Calu3 (cell line): ENCODE measurements at regions not wholly inside any gene's neighbourhood (a gene's known extent, or its start where the extent isn't known, plus 50 kb on each side); places are given as distances from the start of the nearest gene placed in this dataset.

Source experiments
- BruUV-seq: library from RNA; stranded (reverse); fragments of 400-500 nt; replicated peaks from 2 replicates; lab custom pipeline; 2021; lab: Mats Ljungman, UMichigan
- CTCF ChIA-PET: fragments of 300-600 bp; sonication (Branson Sonifier 250); formaldehyde crosslinking; loops from one replicate; lab custom pipeline; 2022; ENCODE audit warnings: antibody characterized with exemption; lab: Charles Lee
- DNase-seq: peaks from one replicate; pipeline ENCODE4 v3.0.0; 2022
- H3K27ac Mint-ChIP-seq: one replicate; pipeline ENCODE4 v1.8.0; 2022; ENCODE audit warnings: mixed read lengths; ENCODE audit not compliant: unreplicated experiment
- H3K27me3 Mint-ChIP-seq: one replicate; pipeline ENCODE4 v1.8.0; 2022; ENCODE audit warnings: mixed read lengths; ENCODE audit not compliant: unreplicated experiment
- H3K36me3 Mint-ChIP-seq: one replicate; pipeline ENCODE4 v1.8.0; 2022; ENCODE audit warnings: mild to moderate bottlenecking, moderate library complexity, mixed read lengths; ENCODE audit not compliant: insufficient read depth, unreplicated experiment
- H3K4me1 Mint-ChIP-seq: one replicate; pipeline ENCODE4 v1.8.0; 2022; ENCODE audit warnings: mild to moderate bottlenecking, low read depth, mixed read lengths; ENCODE audit not compliant: unreplicated experiment
- H3K4me3 Mint-ChIP-seq: one replicate; pipeline ENCODE4 v1.8.0; 2022; ENCODE audit warnings: mild to moderate bottlenecking, low read depth, moderate library complexity, mixed read lengths; ENCODE audit not compliant: unreplicated experiment
- H3K9me3 Mint-ChIP-seq: one replicate; pipeline ENCODE4 v1.8.0; 2022; ENCODE audit warnings: low read depth, mixed read lengths; ENCODE audit not compliant: unreplicated experiment
- intact Hi-C: fragments of 100-400 bp; cut with micrococcal nuclease; formaldehyde crosslinking; loops from one replicate; pipeline ENCODE4 v1.10.0; 2022; ENCODE audit not compliant: unreplicated experiment
- TF ChIP-seq, protein P1 (sequence below): fragments of 200-600 bp; IDR thresholded peaks from one replicate; pipeline ENCODE4 v1.8.0; 2022; ENCODE audit warnings: antibody characterized with exemption; ENCODE audit not compliant: unreplicated experiment

GRCh38 chr6:93021235-93021915 lies 398.0 kb downstream of the EPHA7 start:
- TF ChIP-seq, protein P1, sequence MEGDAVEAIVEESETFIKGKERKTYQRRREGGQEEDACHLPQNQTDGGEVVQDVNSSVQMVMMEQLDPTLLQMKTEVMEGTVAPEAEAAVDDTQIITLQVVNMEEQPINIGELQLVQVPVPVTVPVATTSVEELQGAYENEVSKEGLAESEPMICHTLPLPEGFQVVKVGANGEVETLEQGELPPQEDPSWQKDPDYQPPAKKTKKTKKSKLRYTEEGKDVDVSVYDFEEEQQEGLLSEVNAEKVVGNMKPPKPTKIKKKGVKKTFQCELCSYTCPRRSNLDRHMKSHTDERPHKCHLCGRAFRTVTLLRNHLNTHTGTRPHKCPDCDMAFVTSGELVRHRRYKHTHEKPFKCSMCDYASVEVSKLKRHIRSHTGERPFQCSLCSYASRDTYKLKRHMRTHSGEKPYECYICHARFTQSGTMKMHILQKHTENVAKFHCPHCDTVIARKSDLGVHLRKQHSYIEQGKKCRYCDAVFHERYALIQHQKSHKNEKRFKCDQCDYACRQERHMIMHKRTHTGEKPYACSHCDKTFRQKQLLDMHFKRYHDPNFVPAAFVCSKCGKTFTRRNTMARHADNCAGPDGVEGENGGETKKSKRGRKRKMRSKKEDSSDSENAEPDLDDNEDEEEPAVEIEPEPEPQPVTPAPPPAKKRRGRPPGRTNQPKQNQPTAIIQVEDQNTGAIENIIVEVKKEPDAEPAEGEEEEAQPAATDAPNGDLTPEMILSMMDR, result no peak
- Mint-ChIP-seq H3K4me3 (no peak overlapping the region), H3K36me3 (no peaks in the 10 kb centered on the region), H3K4me1 (no peaks in the 10 kb centered on the region), H3K9me3 (peaks cover 9% of the 10 kb centered on the region), H3K27ac (no peak overlapping the region), H3K27me3 (no peaks in the 10 kb centered on the region)
- intact Hi-C loops, result no loop called here
- no peak for DNase-seq
- no TSS peak for BruUV-seq
- CTCF ChIA-PET, result no interaction called here

DNA sequence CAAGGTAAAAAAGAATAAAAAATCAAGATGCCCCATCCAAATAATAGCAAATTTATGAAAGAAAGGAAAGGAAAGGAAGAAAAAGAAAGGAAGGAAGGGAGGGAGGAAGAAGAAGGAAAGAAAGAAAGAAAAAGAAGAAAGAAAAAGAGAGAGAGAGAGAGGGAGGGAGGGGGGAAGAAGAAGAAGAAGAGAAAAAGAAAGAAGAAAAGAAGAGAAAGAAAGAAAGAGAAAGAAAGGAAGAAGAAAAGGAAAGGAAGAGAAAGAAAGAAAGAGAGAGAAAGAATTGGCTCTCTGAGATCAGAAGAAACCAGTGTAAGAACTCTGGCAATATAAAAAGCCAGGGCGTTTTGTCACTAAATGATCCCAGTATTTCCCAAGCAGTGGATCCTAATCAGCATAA lies 401.7 kb downstream of the EPHA7 start:
- intact Hi-C loops, result no loop called here
- TF ChIP-seq, protein P1, result no peak
- CTCF ChIA-PET, result interaction anchor here (0.7 kb wide), 1 partner anchor 207 kb away, joined by 3 read pairs; no protein-coding TSS in a partner anchor
- no peaks in the 10 kb centered on the region for H3K4me1 Mint-ChIP-seq
- no peaks in the 10 kb centered on the region for H3K27me3 Mint-ChIP-seq
- H3K36me3 Mint-ChIP-seq, result no peaks in the 10 kb centered on the region
- no TSS peak for BruUV-seq
- peaks cover 8% of the 10 kb centered on the region for H3K9me3 Mint-ChIP-seq
- no peak overlapping the region for H3K27ac Mint-ChIP-seq
- DNase-seq, result no peak
- no peak overlapping the region for H3K4me3 Mint-ChIP-seq

DNA sequence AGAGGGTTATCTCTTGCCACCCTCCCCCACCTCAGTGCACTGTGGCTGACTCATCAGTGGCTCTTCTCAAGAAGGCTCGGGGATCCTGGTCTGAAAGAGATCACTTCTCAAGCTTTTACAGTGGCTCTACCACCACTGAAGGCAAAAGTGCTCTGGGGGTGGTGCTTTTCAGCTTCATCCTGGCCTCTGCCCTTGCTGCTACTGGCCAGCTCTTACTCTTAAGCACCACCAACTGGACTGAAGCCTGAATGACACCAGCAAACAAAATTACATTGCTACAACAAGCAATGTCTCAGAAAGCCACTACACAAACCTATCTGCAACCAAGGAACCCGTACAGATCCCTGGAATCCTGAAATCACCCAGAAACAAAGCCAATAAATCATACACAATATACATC lies 402.1 kb downstream of the EPHA7 start:
- CTCF ChIA-PET, result interaction anchor here (0.7 kb wide), 1 partner anchor 207 kb away, joined by 3 read pairs; no protein-coding TSS in a partner anchor
- no peaks in the 10 kb centered on the region for H3K4me1 Mint-ChIP-seq
- BruUV-seq, result no TSS peak
- no peaks in the 10 kb centered on the region for H3K27me3 Mint-ChIP-seq
- DNase-seq, result no peak
- no peak overlapping the region for H3K4me3 Mint-ChIP-seq
- H3K36me3 Mint-ChIP-seq, result no peaks in the 10 kb centered on the region
- H3K9me3 Mint-ChIP-seq, result peaks cover 8% of the 10 kb centered on the region
- TF ChIP-seq, protein P1, result no peak
- intact Hi-C loops, result no loop called here
- H3K27ac Mint-ChIP-seq, result no peak overlapping the region

GRCh38 chr6:93013054-93013453 lies 406.3 kb downstream of the EPHA7 start:
- Mint-ChIP-seq H3K9me3 (peaks cover 8% of the 10 kb centered on the region), H3K4me3 (no peak overlapping the region), H3K4me1 (no peaks in the 10 kb centered on the region), H3K27ac (no peak overlapping the region), H3K27me3 (no peaks in the 10 kb centered on the region), H3K36me3 (no peaks in the 10 kb centered on the region)
- CTCF ChIA-PET, result no interaction called here
- intact Hi-C loops, result no loop called here
- no peak for DNase-seq
- BruUV-seq, result no TSS peak
- TF ChIP-seq, protein P1, result no peak
